Stimulated activated naive CD8-positive, alpha-beta T cell treated with anti-CD3 and anti-CD28 coated beads, Interleukin-15, amount 100 ng/mL, for 72 hours (primary cell): ENCODE measurements at regions not wholly inside any gene's neighbourhood (a gene's known extent, or its start where the extent isn't known, plus 50 kb on each side); places are given as distances from the start of the nearest gene placed in this dataset.

Experiments used
- ATAC-seq: fragments of 150-1000 bp; cut with Tn5 transposase; 2 replicates; pipeline ENCODE4 v1.10.0; 2021; ENCODE audit warnings: mild to moderate bottlenecking, moderate library complexity
- DNase-seq, 2 donors: peaks; one replicate each; pipeline ENCODE4 v3.0.0; 2021 to 2022
- H3K27ac Mint-ChIP-seq, 2 donors: one replicate each; pipeline ENCODE4 v1.8.0; 2022; ENCODE audit warnings: mild to moderate bottlenecking in 2 of 2, mixed read lengths in 2 of 2, moderate library complexity in 2 of 2
- H3K27me3 Mint-ChIP-seq: one replicate; pipeline ENCODE4 v1.8.0; 2022; ENCODE audit warnings: mixed read lengths
- H3K4me1 Mint-ChIP-seq: one replicate; pipeline ENCODE4 v1.8.0; 2022; ENCODE audit warnings: mild to moderate bottlenecking, mixed read lengths
- H3K4me3 Mint-ChIP-seq, 2 donors: one replicate each; pipeline ENCODE4 v1.8.0; 2022; ENCODE audit warnings: mild to moderate bottlenecking in 2 of 2, mixed read lengths in 2 of 2, moderate library complexity in 1 of 2
- H3K9me3 Mint-ChIP-seq, 2 donors: one replicate each; pipeline ENCODE4 v1.8.0; 2022; ENCODE audit warnings: mixed read lengths in 2 of 2

- H3K4me3 Mint-ChIP-seq: no peak overlapping the region
Measured at GRCh38 chr14:100675699-100676684, 50.7 kb upstream of the DLK1 start.

More at GRCh38 chr14:100675699-100676684, 50.7 kb upstream of the DLK1 start:
- peaks cover 11% of the 10 kb centered on the region for H3K4me1 Mint-ChIP-seq
- no peak overlapping the region for H3K27ac Mint-ChIP-seq
- H3K9me3 Mint-ChIP-seq: no peaks in the 10 kb centered on the region
- no peak for ATAC-seq
- DNase-seq: no peak
- peaks cover 52% of the 10 kb centered on the region for H3K27me3 Mint-ChIP-seq
